ENCODE measurements at regions not wholly inside any gene's neighbourhood (a gene's known extent, or its start where the extent isn't known, plus 50 kb on each side); places are given as distances from the start of the nearest gene placed in this dataset.

GRCh38 chr4:13903901-13904300 lies 276.4 kb upstream of the BOD1L1 start:
- Mint-ChIP-seq H3K27ac (no peak overlapping the region), H3K4me3 (no peak overlapping the region), H3K36me3 (ENCODE audit: low read depth) (no peaks in the 10 kb centered on the region), H3K4me1 (no peaks in the 10 kb centered on the region), H3K27me3 (ENCODE audit: low read depth, poor library complexity) (peaks cover 8% of the 10 kb centered on the region), H3K9me3 (no peaks in the 10 kb centered on the region)
- DNase-seq, result no peak
- TF ChIP-seq CTCF (IDR thresholded peaks at IDR 0.05), result no peak

- no peak for DNase-seq
- H3K9me3 Mint-ChIP-seq, result no peaks in the 10 kb centered on the region
- TF ChIP-seq CTCF (IDR thresholded peaks at IDR 0.05), result no peak
- H3K36me3 Mint-ChIP-seq (ENCODE audit: low read depth), result no peaks in the 10 kb centered on the region
- no peaks in the 10 kb centered on the region for H3K27me3 Mint-ChIP-seq (ENCODE audit: low read depth, poor library complexity)
- H3K4me1 Mint-ChIP-seq, result peaks cover under 1% of the 10 kb centered on the region
- no peak overlapping the region for H3K27ac Mint-ChIP-seq
- H3K4me3 Mint-ChIP-seq, result no peak overlapping the region
Measured at GRCh38 chr4:13905543-13905942, 278.0 kb upstream of the BOD1L1 start.

GRCh38 chr4:13906727-13907126 lies 279.2 kb upstream of the BOD1L1 start:
- DNase-seq, result no peak
- no peak for TF ChIP-seq CTCF (IDR thresholded peaks at IDR 0.05)
- no peaks in the 10 kb centered on the region for H3K36me3 Mint-ChIP-seq (ENCODE audit: low read depth)
- H3K9me3 Mint-ChIP-seq, result no peaks in the 10 kb centered on the region
- peak overlapping the region; percentile 40 for H3K27ac Mint-ChIP-seq
- H3K27me3 Mint-ChIP-seq (ENCODE audit: low read depth, poor library complexity), result no peaks in the 10 kb centered on the region
- peaks cover 7% of the 10 kb centered on the region for H3K4me1 Mint-ChIP-seq
- H3K4me3 Mint-ChIP-seq, result no peak overlapping the region

GRCh38 chr4:13907255-13907751 lies 279.8 kb upstream of the BOD1L1 start:
- no peak for DNase-seq
- Mint-ChIP-seq H3K4me3 (no peak overlapping the region), H3K36me3 (ENCODE audit: low read depth) (no peaks in the 10 kb centered on the region), H3K4me1 (peaks cover 7% of the 10 kb centered on the region), H3K9me3 (no peaks in the 10 kb centered on the region), H3K27ac (peak overlapping the region; percentile 40), H3K27me3 (ENCODE audit: low read depth, poor library complexity) (no peaks in the 10 kb centered on the region)
- no peak for TF ChIP-seq CTCF (IDR thresholded peaks at IDR 0.05)

- H3K27me3 Mint-ChIP-seq (ENCODE audit: low read depth, poor library complexity), result no peaks in the 10 kb centered on the region
- no peaks in the 10 kb centered on the region for H3K36me3 Mint-ChIP-seq (ENCODE audit: low read depth)
- TF ChIP-seq CTCF (IDR thresholded peaks at IDR 0.05), result no peak
- H3K4me3 Mint-ChIP-seq, result no peak overlapping the region
- DNase-seq, result no peak
- peaks cover 7% of the 10 kb centered on the region for H3K4me1 Mint-ChIP-seq
- H3K27ac Mint-ChIP-seq, result no peak overlapping the region
- H3K9me3 Mint-ChIP-seq, result no peaks in the 10 kb centered on the region
Measured at GRCh38 chr4:13908455-13908854, 280.9 kb upstream of the BOD1L1 start.

- Mint-ChIP-seq H3K9me3 (no peaks in the 10 kb centered on the region), H3K27ac (no peak overlapping the region), H3K4me1 (peaks cover 7% of the 10 kb centered on the region), H3K36me3 (ENCODE audit: low read depth) (no peaks in the 10 kb centered on the region), H3K27me3 (ENCODE audit: low read depth, poor library complexity) (no peaks in the 10 kb centered on the region), H3K4me3 (no peak overlapping the region)
- DNase-seq, result no peak
- TF ChIP-seq CTCF (IDR thresholded peaks at IDR 0.05), result no peak
Measured at GRCh38 chr4:13910556-13910955, 283.0 kb upstream of the BOD1L1 start.
